Liver (tissue), 7 donors: ENCODE measurements at regions not wholly inside any gene's neighbourhood (a gene's known extent, or its start where the extent isn't known, plus 50 kb on each side); places are given as distances from the start of the nearest gene placed in this dataset.

Experiments used
- DNase-seq: peaks from one replicate; pipeline ENCODE4 v3.0.0-alpha.2; 2017; ENCODE audit warnings: low spot score
- H3K27ac ChIP-seq, 2 donors: one replicate each; pipeline ENCODE4 v1.7.0; 2013; ENCODE audit warnings: inconsistent platforms in 2 of 2, low read length in 2 of 2, control low read depth in 1 of 2, low read depth in 1 of 2, mild to moderate bottlenecking in 1 of 2
- H3K27me3 ChIP-seq, 4 donors: one replicate each; pipeline versions ENCODE4 v1.6.1 to v1.7.0; 2013; ENCODE audit warnings: low read length in 3 of 4, inconsistent platforms in 1 of 4, mild to moderate bottlenecking in 1 of 4, moderate library complexity in 1 of 4; ENCODE audit not compliant: control insufficient read depth in 4 of 4, insufficient read depth in 4 of 4
- H3K36me3 ChIP-seq, 4 donors: one replicate each; pipeline versions ENCODE4 v1.6.1 to v1.7.0; 2013; ENCODE audit warnings: low read length in 3 of 4, mild to moderate bottlenecking in 3 of 4, low read depth in 1 of 4, moderate library complexity in 1 of 4; ENCODE audit not compliant: control insufficient read depth in 4 of 4, insufficient read depth in 3 of 4
- H3K4me1 ChIP-seq, 4 donors: one replicate each; pipeline versions ENCODE4 v1.6.1 to v1.7.0; 2013; ENCODE audit warnings: low read length in 3 of 4, mild to moderate bottlenecking in 3 of 4, moderate library complexity in 1 of 4; ENCODE audit not compliant: control insufficient read depth in 4 of 4, insufficient read depth in 4 of 4
- H3K4me3 ChIP-seq, 3 donors: one replicate each; pipeline versions ENCODE4 v1.6.1 to v1.7.0; 2013; ENCODE audit warnings: low read length in 3 of 3, control low read depth in 1 of 3, low read depth in 1 of 3, mild to moderate bottlenecking in 1 of 3
- H3K9ac ChIP-seq, 2 donors: one replicate each; pipeline ENCODE4 v1.7.0; 2013; ENCODE audit warnings: low read length in 2 of 2, mild to moderate bottlenecking in 2 of 2, moderate library complexity in 2 of 2, control low read depth in 1 of 2, low read depth in 1 of 2
- H3K9me3 ChIP-seq, 4 donors: one replicate each; pipeline versions ENCODE4 v1.6.1 to v1.7.0; 2013; ENCODE audit warnings: low read length in 3 of 4; ENCODE audit not compliant: control insufficient read depth in 4 of 4
- FOXA1 ChIP-seq: IDR thresholded peaks from 2 replicates; pipeline ENCODE4 v1.6.1; 2016; ENCODE audit warnings: antibody characterized with exemption
- GABPA ChIP-seq, 2 donors: IDR thresholded peaks in 1 of 2; conservative IDR thresholded peaks in 1 of 2; 2 replicates each; pipeline ENCODE4 v1.6.1; 2016; ENCODE audit warnings: antibody characterized with exemption in 2 of 2, mild to moderate bottlenecking in 1 of 2, moderate library complexity in 1 of 2
- HNF4A ChIP-seq, 2 donors: conservative IDR thresholded peaks; 2 replicates each; pipeline ENCODE4 v1.6.1; 2016; ENCODE audit warnings: antibody characterized with exemption in 2 of 2, mild to moderate bottlenecking in 2 of 2
- HNF4G ChIP-seq: IDR thresholded peaks from 2 replicates; pipeline ENCODE4 v1.6.1; 2016; ENCODE audit warnings: antibody characterized with exemption
- JUND ChIP-seq, 2 donors: IDR thresholded peaks; 2 replicates each; pipeline ENCODE4 v1.6.1; 2016; ENCODE audit warnings: antibody characterized with exemption in 2 of 2
- RAD21 ChIP-seq, 2 donors: IDR thresholded peaks; 2 replicates each; pipeline ENCODE4 v1.6.1; 2016; ENCODE audit warnings: antibody characterized with exemption in 2 of 2, mild to moderate bottlenecking in 2 of 2
- RXRA ChIP-seq, 2 donors: IDR thresholded peaks; 2 replicates each; pipeline ENCODE4 v1.6.1; 2017 to 2018; ENCODE audit warnings: antibody characterized with exemption in 2 of 2, mild to moderate bottlenecking in 1 of 2
- SP1 ChIP-seq: IDR thresholded peaks from 2 replicates; pipeline ENCODE4 v1.6.1; 2018; ENCODE audit warnings: antibody characterized with exemption, mild to moderate bottlenecking
- TAF1 ChIP-seq: conservative IDR thresholded peaks from 2 replicates; pipeline ENCODE4 v1.6.1; 2016; ENCODE audit warnings: antibody characterized with exemption, mild to moderate bottlenecking
- YY1 ChIP-seq: IDR thresholded peaks from 2 replicates; pipeline ENCODE4 v1.6.1; 2016; ENCODE audit warnings: antibody characterized with exemption, mild to moderate bottlenecking
- WGBS: extraction: QIAGEN DNeasy Blood & Tissue Kit; methylation state at CpG from one replicate; pipeline ENCODE4 v1.1.7; 2013; 5-methylcytosine and 5-hydroxymethylcytosine counted together
- TF ChIP-seq, protein P1 (sequence below): IDR thresholded peaks from 2 replicates; pipeline ENCODE4 v1.6.1; 2016; ENCODE audit warnings: antibody characterized with exemption
- TF ChIP-seq, protein P2 (sequence below): IDR thresholded peaks from 2 replicates; pipeline ENCODE4 v1.6.1; 2016; ENCODE audit warnings: antibody characterized with exemption
- TF ChIP-seq, protein P3 (sequence below): IDR thresholded peaks from 2 replicates; pipeline ENCODE4 v1.6.1; 2016; ENCODE audit warnings: antibody characterized with exemption, mild to moderate bottlenecking
- TF ChIP-seq, protein P4 (sequence below): IDR thresholded peaks from 2 replicates; pipeline ENCODE4 v1.6.1; 2016; ENCODE audit warnings: antibody characterized with exemption
- donor health status: healthy.
- donor health status: healthy.
- donor health status: healthy.
- donor health status: healthy.

DNA sequence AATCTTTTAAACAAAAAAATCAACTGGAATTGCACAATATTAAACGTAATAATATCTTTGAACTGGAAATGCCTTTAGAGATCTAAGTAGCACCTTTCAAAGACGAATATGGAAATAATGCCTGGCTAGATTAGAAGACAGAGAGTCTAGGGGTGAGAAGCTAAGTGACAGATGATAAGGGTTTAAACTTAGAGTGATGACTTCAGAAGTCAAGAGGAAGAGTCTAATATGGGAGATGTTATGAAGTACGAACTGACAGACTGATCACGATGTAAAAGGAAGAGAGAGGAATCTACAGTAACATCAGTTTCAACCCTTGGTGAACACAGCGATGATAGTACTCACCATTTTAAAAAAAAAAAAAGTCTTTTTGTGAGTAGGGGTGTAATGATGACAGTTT, 57.9 kb downstream of the HINT1 start:
- H3K4me1 ChIP-seq = no peaks in the 10 kb centered on the region
- no peaks in the 10 kb centered on the region for H3K36me3 ChIP-seq
- TF ChIP-seq SP1 (no peak), RXRA (IDR thresholded peaks at IDR 0.05) (no peak), HNF4A (conservative IDR thresholded peaks at IDR 0.05) (no peak), TAF1 (no peak), GABPA (IDR thresholded peaks at IDR 0.05 in 1 of 2, conservative IDR thresholded peaks at IDR 0.05 in 1 of 2) (no peak), FOXA1 (no peak), RAD21 (IDR thresholded peaks at IDR 0.05) (no peak)
- TF ChIP-seq, protein P1, sequence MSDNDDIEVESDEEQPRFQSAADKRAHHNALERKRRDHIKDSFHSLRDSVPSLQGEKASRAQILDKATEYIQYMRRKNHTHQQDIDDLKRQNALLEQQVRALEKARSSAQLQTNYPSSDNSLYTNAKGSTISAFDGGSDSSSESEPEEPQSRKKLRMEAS = no peak
- TF ChIP-seq, protein P2, sequence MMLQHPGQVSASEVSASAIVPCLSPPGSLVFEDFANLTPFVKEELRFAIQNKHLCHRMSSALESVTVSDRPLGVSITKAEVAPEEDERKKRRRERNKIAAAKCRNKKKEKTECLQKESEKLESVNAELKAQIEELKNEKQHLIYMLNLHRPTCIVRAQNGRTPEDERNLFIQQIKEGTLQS = no peak
- no peak overlapping the region for H3K27ac ChIP-seq
- DNase-seq = no peak
- 79% methylated on average over 5 of the region's 5 CpGs for WGBS
- no peaks in the 10 kb centered on the region for H3K9me3 ChIP-seq
- no peak overlapping the region for H3K4me3 ChIP-seq
- H3K9ac ChIP-seq = no peak overlapping the region
- H3K27me3 ChIP-seq = no peaks in the 10 kb centered on the region

DNA sequence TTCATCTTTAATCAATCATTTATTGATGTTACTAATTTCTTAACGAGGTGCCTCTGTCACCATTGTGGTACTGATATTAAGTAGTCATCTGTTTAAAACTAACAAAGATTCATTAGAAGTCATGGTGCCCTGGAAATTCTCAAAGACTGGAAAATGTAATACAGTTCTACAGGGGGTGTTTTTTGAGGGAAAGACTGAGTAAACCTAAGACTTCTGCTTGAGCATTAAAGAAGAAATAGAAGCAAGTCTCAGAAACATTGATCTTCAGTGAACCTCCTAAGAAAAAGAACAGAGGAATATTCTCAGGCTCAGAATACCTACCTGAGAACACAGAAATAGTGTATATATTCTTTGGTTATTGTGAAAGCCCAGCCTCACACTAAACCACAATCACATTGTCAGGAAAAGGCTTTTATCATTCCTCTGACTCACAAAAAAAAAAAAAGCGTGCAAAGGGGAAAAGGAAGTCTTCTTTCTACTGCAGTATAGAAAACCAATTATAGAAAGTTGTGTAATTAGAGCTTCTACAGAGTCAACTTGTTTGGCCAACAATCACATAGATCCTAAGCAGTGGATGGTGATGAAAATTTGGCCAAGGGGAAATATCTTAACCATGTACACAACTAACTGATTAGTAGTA, 60.8 kb downstream of the HINT1 start:
- H3K27me3 ChIP-seq = no peaks in the 10 kb centered on the region
- no peak overlapping the region for H3K27ac ChIP-seq
- no peak overlapping the region for H3K9ac ChIP-seq
- H3K36me3 ChIP-seq = no peaks in the 10 kb centered on the region
- no peak for DNase-seq
- H3K4me1 ChIP-seq = no peaks in the 10 kb centered on the region
- no peaks in the 10 kb centered on the region for H3K9me3 ChIP-seq
- TF ChIP-seq HNF4A (conservative IDR thresholded peaks at IDR 0.05) (no peak), RAD21 (IDR thresholded peaks at IDR 0.05) (no peak), HNF4G (no peak), YY1 (no peak), SP1 (no peak), JUND (IDR thresholded peaks at IDR 0.05) (no peak), GABPA (IDR thresholded peaks at IDR 0.05 in 1 of 2, conservative IDR thresholded peaks at IDR 0.05 in 1 of 2) (no peak)
- TF ChIP-seq, protein P3, sequence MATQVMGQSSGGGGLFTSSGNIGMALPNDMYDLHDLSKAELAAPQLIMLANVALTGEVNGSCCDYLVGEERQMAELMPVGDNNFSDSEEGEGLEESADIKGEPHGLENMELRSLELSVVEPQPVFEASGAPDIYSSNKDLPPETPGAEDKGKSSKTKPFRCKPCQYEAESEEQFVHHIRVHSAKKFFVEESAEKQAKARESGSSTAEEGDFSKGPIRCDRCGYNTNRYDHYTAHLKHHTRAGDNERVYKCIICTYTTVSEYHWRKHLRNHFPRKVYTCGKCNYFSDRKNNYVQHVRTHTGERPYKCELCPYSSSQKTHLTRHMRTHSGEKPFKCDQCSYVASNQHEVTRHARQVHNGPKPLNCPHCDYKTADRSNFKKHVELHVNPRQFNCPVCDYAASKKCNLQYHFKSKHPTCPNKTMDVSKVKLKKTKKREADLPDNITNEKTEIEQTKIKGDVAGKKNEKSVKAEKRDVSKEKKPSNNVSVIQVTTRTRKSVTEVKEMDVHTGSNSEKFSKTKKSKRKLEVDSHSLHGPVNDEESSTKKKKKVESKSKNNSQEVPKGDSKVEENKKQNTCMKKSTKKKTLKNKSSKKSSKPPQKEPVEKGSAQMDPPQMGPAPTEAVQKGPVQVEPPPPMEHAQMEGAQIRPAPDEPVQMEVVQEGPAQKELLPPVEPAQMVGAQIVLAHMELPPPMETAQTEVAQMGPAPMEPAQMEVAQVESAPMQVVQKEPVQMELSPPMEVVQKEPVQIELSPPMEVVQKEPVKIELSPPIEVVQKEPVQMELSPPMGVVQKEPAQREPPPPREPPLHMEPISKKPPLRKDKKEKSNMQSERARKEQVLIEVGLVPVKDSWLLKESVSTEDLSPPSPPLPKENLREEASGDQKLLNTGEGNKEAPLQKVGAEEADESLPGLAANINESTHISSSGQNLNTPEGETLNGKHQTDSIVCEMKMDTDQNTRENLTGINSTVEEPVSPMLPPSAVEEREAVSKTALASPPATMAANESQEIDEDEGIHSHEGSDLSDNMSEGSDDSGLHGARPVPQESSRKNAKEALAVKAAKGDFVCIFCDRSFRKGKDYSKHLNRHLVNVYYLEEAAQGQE = no peak
- TF ChIP-seq, protein P2 = no peak
- TF ChIP-seq, protein P4, sequence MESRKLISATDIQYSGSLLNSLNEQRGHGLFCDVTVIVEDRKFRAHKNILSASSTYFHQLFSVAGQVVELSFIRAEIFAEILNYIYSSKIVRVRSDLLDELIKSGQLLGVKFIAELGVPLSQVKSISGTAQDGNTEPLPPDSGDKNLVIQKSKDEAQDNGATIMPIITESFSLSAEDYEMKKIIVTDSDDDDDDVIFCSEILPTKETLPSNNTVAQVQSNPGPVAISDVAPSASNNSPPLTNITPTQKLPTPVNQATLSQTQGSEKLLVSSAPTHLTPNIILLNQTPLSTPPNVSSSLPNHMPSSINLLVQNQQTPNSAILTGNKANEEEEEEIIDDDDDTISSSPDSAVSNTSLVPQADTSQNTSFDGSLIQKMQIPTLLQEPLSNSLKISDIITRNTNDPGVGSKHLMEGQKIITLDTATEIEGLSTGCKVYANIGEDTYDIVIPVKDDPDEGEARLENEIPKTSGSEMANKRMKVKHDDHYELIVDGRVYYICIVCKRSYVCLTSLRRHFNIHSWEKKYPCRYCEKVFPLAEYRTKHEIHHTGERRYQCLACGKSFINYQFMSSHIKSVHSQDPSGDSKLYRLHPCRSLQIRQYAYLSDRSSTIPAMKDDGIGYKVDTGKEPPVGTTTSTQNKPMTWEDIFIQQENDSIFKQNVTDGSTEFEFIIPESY = no peak
- no peak overlapping the region for H3K4me3 ChIP-seq
- WGBS = 74% methylated on average over 2 of the region's 2 CpGs
